Stimulated activated CD4-positive, alpha-beta T cell treated with anti-CD3 and anti-CD28 coated beads, Interleukin-1b, Interleukin-23, amount 100 ng/mL, for 48 hours (primary cell): ENCODE measurements at regions not wholly inside any gene's neighbourhood (a gene's known extent, or its start where the extent isn't known, plus 50 kb on each side); places are given as distances from the start of the nearest gene placed in this dataset.
"Not testable (repeated sequence)": the region's sequence is repeated elsewhere in the genome, so short reads cannot be mapped to it uniquely, and the experiment has no call there.

Source experiments
- DNase-seq: peaks from one replicate; pipeline ENCODE4 v3.0.0-alpha.2; 2020

- no peak for DNase-seq
These were observed 481.6 kb downstream of the PLPP3 start for GRCh38 chr1:56097713-56098112.

GRCh38 chr1:56095696-56096665, 483.4 kb downstream of the PLPP3 start:
- DNase-seq = no peak

GRCh38 chr1:56094168-56094567, 485.2 kb downstream of the PLPP3 start:
- DNase-seq = no peak

GRCh38 chr1:56092684-56093570, 486.4 kb downstream of the PLPP3 start:
- DNase-seq = no peak

GRCh38 chr1:56089826-56090225, 489.5 kb downstream of the PLPP3 start:
- not testable (repeated sequence) for DNase-seq

GRCh38 chr1:56084246-56084645, 495.1 kb downstream of the PLPP3 start:
- DNase-seq = no peak

GRCh38 chr1:56081736-56082135, 497.6 kb downstream of the PLPP3 start:
- DNase-seq = no peak

- no peak for DNase-seq
These were observed 498.2 kb downstream of the PLPP3 start for GRCh38 chr1:56081173-56081572.

GRCh38 chr1:56080123-56080522, 499.2 kb downstream of the PLPP3 start:
- no peak for DNase-seq

GRCh38 chr1:56079391-56079790, 500.0 kb downstream of the PLPP3 start:
- DNase-seq = no peak

- DNase-seq = no peak
These were observed 502.2 kb downstream of the PLPP3 start for GRCh38 chr1:56077206-56077605.

GRCh38 chr1:56074007-56074651, 505.2 kb downstream of the PLPP3 start:
- no peak for DNase-seq

- DNase-seq = no peak
These were observed 505.8 kb downstream of the PLPP3 start for GRCh38 chr1:56073614-56074006.

GRCh38 chr1:56073206-56073605, 506.2 kb downstream of the PLPP3 start:
- DNase-seq = no peak

GRCh38 chr1:56072310-56072709, 507.1 kb downstream of the PLPP3 start:
- DNase-seq = no peak

- no peak for DNase-seq
These were observed 508.0 kb downstream of the PLPP3 start for GRCh38 chr1:56071351-56071750.

GRCh38 chr1:56070601-56071000, 508.8 kb downstream of the PLPP3 start:
- DNase-seq = no peak

- DNase-seq = no peak
These were observed 509.5 kb downstream of the PLPP3 start for GRCh38 chr1:56069824-56070223.

GRCh38 chr1:56068908-56069307, 510.5 kb downstream of the PLPP3 start:
- no peak for DNase-seq

- DNase-seq = no peak
These were observed 511.2 kb downstream of the PLPP3 start for GRCh38 chr1:56068210-56068609.

- no peak for DNase-seq
These were observed 513.6 kb downstream of the PLPP3 start for GRCh38 chr1:56065729-56066128.

- DNase-seq = no peak
These were observed 514.7 kb downstream of the PLPP3 start for GRCh38 chr1:56064705-56065104.

GRCh38 chr1:56063461-56063860, 515.9 kb downstream of the PLPP3 start:
- DNase-seq = no peak
